ENCODE measurements at regions not wholly inside any gene's neighbourhood (a gene's known extent, or its start where the extent isn't known, plus 50 kb on each side); places are given as distances from the start of the nearest gene placed in this dataset.
A peak's percentile ranks its signal among the peaks of the same experiment; 100 is the strongest.

DNA sequence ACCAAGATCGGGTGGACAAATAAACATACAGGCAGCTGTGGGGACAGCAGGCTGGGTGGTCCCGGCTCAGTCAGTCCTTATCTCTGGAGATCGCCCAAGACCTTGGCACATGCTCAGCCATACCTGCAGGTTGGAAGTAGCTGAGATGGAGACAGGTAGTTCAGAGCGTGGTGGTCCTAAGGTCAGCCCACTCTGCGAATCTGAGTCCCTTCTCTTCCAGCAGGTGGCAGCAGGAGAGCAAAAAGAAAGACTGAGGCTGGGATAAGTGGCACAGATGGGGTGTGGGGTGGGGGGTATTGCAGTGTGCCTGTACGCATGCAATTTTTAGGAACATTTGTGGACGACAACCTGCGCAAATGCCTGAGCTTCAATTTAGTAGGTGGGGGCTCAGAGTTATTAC lies 104.9 kb downstream of the TENT5C start:
- TF ChIP-seq, protein P1, sequence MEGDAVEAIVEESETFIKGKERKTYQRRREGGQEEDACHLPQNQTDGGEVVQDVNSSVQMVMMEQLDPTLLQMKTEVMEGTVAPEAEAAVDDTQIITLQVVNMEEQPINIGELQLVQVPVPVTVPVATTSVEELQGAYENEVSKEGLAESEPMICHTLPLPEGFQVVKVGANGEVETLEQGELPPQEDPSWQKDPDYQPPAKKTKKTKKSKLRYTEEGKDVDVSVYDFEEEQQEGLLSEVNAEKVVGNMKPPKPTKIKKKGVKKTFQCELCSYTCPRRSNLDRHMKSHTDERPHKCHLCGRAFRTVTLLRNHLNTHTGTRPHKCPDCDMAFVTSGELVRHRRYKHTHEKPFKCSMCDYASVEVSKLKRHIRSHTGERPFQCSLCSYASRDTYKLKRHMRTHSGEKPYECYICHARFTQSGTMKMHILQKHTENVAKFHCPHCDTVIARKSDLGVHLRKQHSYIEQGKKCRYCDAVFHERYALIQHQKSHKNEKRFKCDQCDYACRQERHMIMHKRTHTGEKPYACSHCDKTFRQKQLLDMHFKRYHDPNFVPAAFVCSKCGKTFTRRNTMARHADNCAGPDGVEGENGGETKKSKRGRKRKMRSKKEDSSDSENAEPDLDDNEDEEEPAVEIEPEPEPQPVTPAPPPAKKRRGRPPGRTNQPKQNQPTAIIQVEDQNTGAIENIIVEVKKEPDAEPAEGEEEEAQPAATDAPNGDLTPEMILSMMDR (IDR thresholded peaks at IDR 0.05; ENCODE audit: poor library complexity) = peak; percentile 28
- TF ChIP-seq EZH2phosphoT487 (IDR thresholded peaks at IDR 0.05; ENCODE audit: low read depth, severe bottlenecking, unreplicated experiment) (no peak), EZH2 (IDR thresholded peaks at IDR 0.05; ENCODE audit: borderline replicate concordance) (no peak)

Measured in hepatocyte (in vitro differentiated cells).